ENCODE measurements at regions not wholly inside any gene's neighbourhood (a gene's known extent, or its start where the extent isn't known, plus 50 kb on each side); places are given as distances from the start of the nearest gene placed in this dataset.

DNA sequence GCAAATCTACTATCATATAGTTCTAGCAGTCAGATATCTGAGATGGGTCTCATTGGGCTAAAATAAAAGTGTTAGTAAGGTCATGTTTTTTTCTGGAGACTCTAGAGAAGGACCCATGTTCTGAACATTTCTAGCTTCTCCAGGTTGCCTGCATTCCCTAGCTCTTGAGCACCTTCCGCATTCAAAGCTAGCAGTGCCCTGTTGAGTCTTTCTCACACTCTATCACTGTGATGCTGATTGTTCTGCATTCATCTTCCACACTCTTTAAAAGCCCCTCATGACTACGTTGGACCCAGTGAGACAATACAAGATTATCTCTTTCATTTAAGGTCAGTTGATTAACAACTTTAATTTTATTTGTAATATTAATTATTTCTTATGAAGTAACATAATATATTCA, 433.3 kb upstream of the CHORDC1 start:
- Histone ChIP-seq H4K91ac (ENCODE audit: insufficient read depth, low read depth, low read length) (no peak overlapping the region), H4K20me1 (ENCODE audit: insufficient read depth, low read length) (no peaks in the 10 kb centered on the region), H4K5ac (ENCODE audit: low read depth, low read length) (no peak overlapping the region), H3K4me1 (ENCODE audit: control insufficient read depth, insufficient read depth, low read length) (no peaks in the 10 kb centered on the region), H3K4me3 (ENCODE audit: insufficient read depth, low read depth, low read length) (no peak overlapping the region), H3K4ac (ENCODE audit: low read depth, low read length) (no peak overlapping the region), H3K27ac (ENCODE audit: insufficient read depth, low read length) (no peak overlapping the region), H2AFZ (replicated peaks; ENCODE audit: low read length, poor library complexity) (no peak overlapping the region), H2BK120ac (ENCODE audit: low read depth, low read length) (no peak overlapping the region), H3K9ac (ENCODE audit: low read depth, low read length) (no peak overlapping the region), H3K36me3 (ENCODE audit: control insufficient read depth, insufficient read depth, low read length) (no peaks in the 10 kb centered on the region), H2BK20ac (ENCODE audit: low read depth, low read length) (no peak overlapping the region), H3K14ac (replicated peaks; ENCODE audit: low read depth, low read length) (no peak overlapping the region), H2AK9ac (replicated peaks; ENCODE audit: low read depth, low read length, poor library complexity) (no peak overlapping the region), H3K79me1 (ENCODE audit: low read depth in 1 of 2, low read length in 2 of 2) (no peaks in the 10 kb centered on the region), H2BK5ac (ENCODE audit: low read depth, low read length, poor library complexity, severe bottlenecking) (no peak overlapping the region), H3K18ac (ENCODE audit: low read depth, low read length) (no peak overlapping the region), H3K4me2 (ENCODE audit: low read depth, low read length) (no peak overlapping the region), H3K9me3 (ENCODE audit: control insufficient read depth, insufficient read depth, low read length) (peaks cover 6% of the 10 kb centered on the region), H2AK5ac (ENCODE audit: low read depth, low read length) (no peak overlapping the region), H3K27me3 (ENCODE audit: control insufficient read depth, insufficient read depth, low read length) (no peaks in the 10 kb centered on the region), H2BK15ac (ENCODE audit: low read depth, low read length) (no peak overlapping the region), H3K23ac (ENCODE audit: low read depth, low read length) (no peak overlapping the region), H3K9me1 (ENCODE audit: insufficient read depth, low read length) (no peaks in the 10 kb centered on the region), H4K8ac (ENCODE audit: low read depth in 2 of 2, low read length in 2 of 2) (no peak overlapping the region), H3K56ac (ENCODE audit: extremely low read depth, insufficient read depth, low read length) (no peak overlapping the region)
- dilution Hi-C loops (cut with HindIII; ENCODE audit: low sequenced_read_pairs, unreplicated experiment), result no loop called here
- ChIA-PET CTCF (interaction anchor here (0.6 kb wide), 1 partner anchor 103 kb away, joined by 3 read pairs; no protein-coding TSS in a partner anchor), POLR2A (ENCODE audit: unreplicated experiment) (no interaction called here)
- WGBS, 2 experiments (ENCODE audit: extremely low coverage in 2 of 2, insufficient read length in 1 of 2), result no CpG with 5 or more reads among the region's 2 CpGs
- intact Hi-C loops (cut with micrococcal nuclease), result no loop called here
- no TSS peak for BruUV-seq (replicated peaks)
- in situ Hi-C loops (cut with MboI; ENCODE audit: low sequenced_read_pairs), result no loop called here
- DNase-seq (no peak), ATAC-seq (ENCODE audit: low read depth) (no peak)
- TF ChIP-seq CHD1 (IDR thresholded peaks at IDR 0.05; ENCODE audit: low read depth, low read length) (no peak), MXI1 (IDR thresholded peaks at IDR 0.05; ENCODE audit: borderline replicate concordance, low read depth, low read length) (no peak), FOS (IDR thresholded peaks at IDR 0.05; ENCODE audit: low read depth, low read length) (no peak), NFE2L2 (IDR thresholded peaks at IDR 0.05; ENCODE audit: low read depth, low read length) (no peak), SMC3 (IDR thresholded peaks at IDR 0.05; ENCODE audit: low read depth, low read length) (no peak), POLR2A (IDR thresholded peaks at IDR 0.05; ENCODE audit: low read depth, low read length) (no peak), RCOR1 (IDR thresholded peaks at IDR 0.05; ENCODE audit: insufficient replicate concordance, low read length) (no peak), MAFK (IDR thresholded peaks at IDR 0.05; ENCODE audit: low read depth, low read length) (no peak), RFX5 (IDR thresholded peaks at IDR 0.05; ENCODE audit: low read depth, low read length) (no peak)
- TF ChIP-seq, protein P1, sequence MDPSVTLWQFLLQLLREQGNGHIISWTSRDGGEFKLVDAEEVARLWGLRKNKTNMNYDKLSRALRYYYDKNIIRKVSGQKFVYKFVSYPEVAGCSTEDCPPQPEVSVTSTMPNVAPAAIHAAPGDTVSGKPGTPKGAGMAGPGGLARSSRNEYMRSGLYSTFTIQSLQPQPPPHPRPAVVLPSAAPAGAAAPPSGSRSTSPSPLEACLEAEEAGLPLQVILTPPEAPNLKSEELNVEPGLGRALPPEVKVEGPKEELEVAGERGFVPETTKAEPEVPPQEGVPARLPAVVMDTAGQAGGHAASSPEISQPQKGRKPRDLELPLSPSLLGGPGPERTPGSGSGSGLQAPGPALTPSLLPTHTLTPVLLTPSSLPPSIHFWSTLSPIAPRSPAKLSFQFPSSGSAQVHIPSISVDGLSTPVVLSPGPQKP (IDR thresholded peaks at IDR 0.05; ENCODE audit: borderline replicate concordance, low read depth, low read length), result no peak

Data from IMR-90 (cell line).